ENCODE measurements at regions not wholly inside any gene's neighbourhood (a gene's known extent, or its start where the extent isn't known, plus 50 kb on each side); places are given as distances from the start of the nearest gene placed in this dataset.

DNA sequence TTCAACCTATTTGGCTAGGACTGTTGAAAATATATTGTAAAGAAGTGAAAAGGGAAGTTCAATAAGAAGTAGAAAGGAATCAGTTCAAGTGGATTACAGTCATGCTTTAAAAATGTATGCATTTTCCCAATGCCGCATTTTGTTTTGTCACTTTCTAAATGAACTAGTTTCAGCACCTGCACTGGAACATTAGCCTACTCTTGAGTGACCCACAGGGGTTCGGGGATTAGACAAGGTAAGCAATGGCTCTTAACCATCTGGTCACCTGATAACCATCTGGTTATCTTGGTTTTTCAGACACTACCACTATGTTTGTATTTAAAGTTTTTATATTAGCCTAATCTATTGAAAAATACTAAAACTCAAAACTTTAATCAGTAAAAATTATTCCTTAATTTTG is 97.6 kb downstream of the CD164 start:
- H3K9me2 ChIP-seq (ENCODE audit: insufficient read depth, low read length): no peaks in the 10 kb centered on the region
- no peak overlapping the region for H2AFZ ChIP-seq (ENCODE audit: low read length)
- no peaks in the 10 kb centered on the region for H3K4me1 ChIP-seq (ENCODE audit: insufficient read depth, low read length, poor library complexity, severe bottlenecking)
- ChIA-PET CTCF (ENCODE audit: unreplicated experiment) (no interaction called here), POLR2A (no interaction called here)
- intact Hi-C loops (cut with micrococcal nuclease; ENCODE audit: unreplicated experiment): loop anchor here (5.0 kb wide), 1 partner anchor 33 kb away; no protein-coding TSS in a partner anchor
- no peaks in the 10 kb centered on the region for H4K20me1 ChIP-seq (ENCODE audit: insufficient read depth, low read length)
- H3K36me3 ChIP-seq (ENCODE audit: insufficient read depth, low read length): no peaks in the 10 kb centered on the region
- H3K9me3 ChIP-seq (ENCODE audit: low read length): no peaks in the 10 kb centered on the region
- H3K4me2 ChIP-seq (ENCODE audit: low read length): no peak overlapping the region
- no peaks in the 10 kb centered on the region for H3K79me2 ChIP-seq (ENCODE audit: insufficient read depth, low read depth, low read length)
- no peak overlapping the region for H3K27ac ChIP-seq (ENCODE audit: low read depth, low read length, poor library complexity, severe bottlenecking)
- H3K4me3 ChIP-seq (ENCODE audit: low read depth, low read length, poor library complexity, severe bottlenecking): no peak overlapping the region
- no TSS peak for BruUV-seq (replicated peaks)
- TF ChIP-seq, protein P1, sequence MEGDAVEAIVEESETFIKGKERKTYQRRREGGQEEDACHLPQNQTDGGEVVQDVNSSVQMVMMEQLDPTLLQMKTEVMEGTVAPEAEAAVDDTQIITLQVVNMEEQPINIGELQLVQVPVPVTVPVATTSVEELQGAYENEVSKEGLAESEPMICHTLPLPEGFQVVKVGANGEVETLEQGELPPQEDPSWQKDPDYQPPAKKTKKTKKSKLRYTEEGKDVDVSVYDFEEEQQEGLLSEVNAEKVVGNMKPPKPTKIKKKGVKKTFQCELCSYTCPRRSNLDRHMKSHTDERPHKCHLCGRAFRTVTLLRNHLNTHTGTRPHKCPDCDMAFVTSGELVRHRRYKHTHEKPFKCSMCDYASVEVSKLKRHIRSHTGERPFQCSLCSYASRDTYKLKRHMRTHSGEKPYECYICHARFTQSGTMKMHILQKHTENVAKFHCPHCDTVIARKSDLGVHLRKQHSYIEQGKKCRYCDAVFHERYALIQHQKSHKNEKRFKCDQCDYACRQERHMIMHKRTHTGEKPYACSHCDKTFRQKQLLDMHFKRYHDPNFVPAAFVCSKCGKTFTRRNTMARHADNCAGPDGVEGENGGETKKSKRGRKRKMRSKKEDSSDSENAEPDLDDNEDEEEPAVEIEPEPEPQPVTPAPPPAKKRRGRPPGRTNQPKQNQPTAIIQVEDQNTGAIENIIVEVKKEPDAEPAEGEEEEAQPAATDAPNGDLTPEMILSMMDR (conservative IDR thresholded peaks at IDR 0.05; ENCODE audit: low read length): no peak
- no peak for TF ChIP-seq EZH2phosphoT487 (IDR thresholded peaks at IDR 0.05; ENCODE audit: borderline replicate concordance, low read depth, low read length)
- DNase-seq (ENCODE audit: low spot score): no peak

DNA sequence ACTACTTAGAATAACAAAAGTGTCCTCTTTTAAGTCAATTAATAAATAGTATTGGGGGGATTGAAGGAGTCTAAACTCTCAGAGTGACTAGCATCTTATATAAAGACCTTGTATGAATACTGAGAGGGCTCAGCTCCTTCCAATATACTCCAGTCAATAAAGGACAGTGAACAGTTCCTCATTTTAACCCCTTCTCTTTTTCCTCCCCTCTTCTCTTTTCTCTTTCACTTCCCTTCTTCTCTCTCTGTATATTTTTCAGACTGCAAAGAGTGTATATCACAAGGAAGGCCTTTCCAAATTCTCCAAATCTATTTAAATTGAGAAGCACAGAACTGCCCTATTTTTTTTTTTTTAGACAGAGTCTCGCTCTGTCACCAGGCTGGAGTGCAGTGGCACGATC is 99.5 kb downstream of the CD164 start:
- intact Hi-C loops (cut with micrococcal nuclease; ENCODE audit: unreplicated experiment): loop anchor here (5.0 kb wide), 1 partner anchor 35 kb away; no protein-coding TSS in a partner anchor
- TF ChIP-seq EZH2phosphoT487 (IDR thresholded peaks at IDR 0.05; ENCODE audit: borderline replicate concordance, low read depth, low read length): no peak
- TF ChIP-seq, protein P1 (conservative IDR thresholded peaks at IDR 0.05; ENCODE audit: low read length): no peak
- no peaks in the 10 kb centered on the region for H3K9me3 ChIP-seq (ENCODE audit: low read length)
- POLR2A ChIA-PET: interaction anchor here (0.7 kb wide), 1 partner anchor 145 kb away, joined by 4 read pairs; no protein-coding TSS in a partner anchor
- no peak overlapping the region for H2AFZ ChIP-seq (ENCODE audit: low read length)
- H3K9me2 ChIP-seq (ENCODE audit: insufficient read depth, low read length): no peaks in the 10 kb centered on the region
- H3K36me3 ChIP-seq (ENCODE audit: insufficient read depth, low read length): no peaks in the 10 kb centered on the region
- no peaks in the 10 kb centered on the region for H4K20me1 ChIP-seq (ENCODE audit: insufficient read depth, low read length)
- no peak for DNase-seq (ENCODE audit: low spot score)
- BruUV-seq (replicated peaks): no TSS peak
- no peak overlapping the region for H3K27ac ChIP-seq (ENCODE audit: low read depth, low read length, poor library complexity, severe bottlenecking)
- H3K4me2 ChIP-seq (ENCODE audit: low read length): no peak overlapping the region
- CTCF ChIA-PET (ENCODE audit: unreplicated experiment): no interaction called here
- H3K4me1 ChIP-seq (ENCODE audit: insufficient read depth, low read length, poor library complexity, severe bottlenecking): no peaks in the 10 kb centered on the region
- no peaks in the 10 kb centered on the region for H3K79me2 ChIP-seq (ENCODE audit: insufficient read depth, low read depth, low read length)
- no peak overlapping the region for H3K4me3 ChIP-seq (ENCODE audit: low read depth, low read length, poor library complexity, severe bottlenecking)

DNA sequence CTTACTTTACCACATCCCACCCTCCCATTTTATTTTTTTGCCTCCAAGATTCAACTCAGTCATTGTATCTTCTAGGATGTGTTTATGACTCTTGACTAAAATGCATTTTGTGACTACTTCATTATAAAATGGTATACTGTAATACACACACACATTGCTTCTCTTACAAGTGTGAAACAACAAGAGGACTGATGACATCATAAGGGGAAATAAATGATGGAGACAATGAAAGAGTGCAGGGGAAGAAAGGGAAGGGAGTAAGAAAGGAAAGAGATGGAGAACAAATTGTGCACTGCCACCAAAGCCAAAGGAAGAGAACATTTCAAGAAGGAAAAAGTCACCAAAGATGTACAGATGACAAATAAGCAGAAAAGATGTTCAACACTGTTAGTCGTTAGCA is 102.6 kb downstream of the CD164 start:
- ChIA-PET POLR2A (no interaction called here), CTCF (ENCODE audit: unreplicated experiment) (no interaction called here)
- Histone ChIP-seq H2AFZ (ENCODE audit: low read length) (no peak overlapping the region), H3K36me3 (ENCODE audit: insufficient read depth, low read length) (no peaks in the 10 kb centered on the region), H3K79me2 (ENCODE audit: insufficient read depth, low read depth, low read length) (no peaks in the 10 kb centered on the region), H3K27ac (ENCODE audit: low read depth, low read length, poor library complexity, severe bottlenecking) (no peak overlapping the region), H3K9me2 (ENCODE audit: insufficient read depth, low read length) (no peaks in the 10 kb centered on the region), H4K20me1 (ENCODE audit: insufficient read depth, low read length) (no peaks in the 10 kb centered on the region), H3K4me2 (ENCODE audit: low read length) (no peak overlapping the region), H3K4me1 (ENCODE audit: insufficient read depth, low read length, poor library complexity, severe bottlenecking) (no peaks in the 10 kb centered on the region), H3K9me3 (ENCODE audit: low read length) (no peaks in the 10 kb centered on the region), H3K4me3 (ENCODE audit: low read depth, low read length, poor library complexity, severe bottlenecking) (no peak overlapping the region)
- TF ChIP-seq, protein P1 (conservative IDR thresholded peaks at IDR 0.05; ENCODE audit: low read length): no peak
- TF ChIP-seq EZH2phosphoT487 (IDR thresholded peaks at IDR 0.05; ENCODE audit: borderline replicate concordance, low read depth, low read length): no peak
- no TSS peak for BruUV-seq (replicated peaks)
- intact Hi-C loops (cut with micrococcal nuclease; ENCODE audit: unreplicated experiment): loop anchor here (5.0 kb wide), 1 partner anchor 38 kb away; no protein-coding TSS in a partner anchor
- no peak for DNase-seq (ENCODE audit: low spot score)
